HCT116 (cell line): ENCODE measurements at regions not wholly inside any gene's neighbourhood (a gene's known extent, or its start where the extent isn't known, plus 50 kb on each side); places are given as distances from the start of the nearest gene placed in this dataset.

Source experiments
- ATAC-seq: fragments of 200-7000 bp; cut with Tn5 transposase; 2 replicates; pipeline ENCODE4 v1.9.1; 2020; ENCODE audit warnings: mild to moderate bottlenecking, moderate library complexity
- BruUV-seq: library from RNA; stranded (reverse); fragments of 400-500 nt; replicated peaks from 2 replicates; lab custom pipeline; 2021; lab: Mats Ljungman, UMichigan
- CTCF ChIA-PET: fragments of 300-600 bp; sonication (Branson Sonifier 250); formaldehyde crosslinking; loops from one replicate; lab custom pipeline; 2021; ENCODE audit warnings: antibody characterized with exemption; lab: Charles Lee
- POLR2A ChIA-PET: fragments of 300-600, 350-600 bp; sonication (Branson Sonifier 250); formaldehyde crosslinking; loops from one replicate; lab custom pipeline; 2021; ENCODE audit warnings: antibody characterized with exemption; lab: Charles Lee
- RAD21 ChIA-PET, 2 experiments: fragments of 300-600 bp; sonication (Branson Sonifier 250); formaldehyde crosslinking; loops; one replicate each; lab custom pipeline; 2023; ENCODE audit warnings: low total read pairs in 2 of 2; ENCODE audit not compliant: uncharacterized antibody in 2 of 2, unreplicated experiment in 2 of 2, low non-redundant PET in 1 of 2; lab: Charles Lee
- DNase-seq: peaks from one replicate; pipeline ENCODE4 v3.0.0-alpha.2; 2010; ENCODE audit warnings: low read depth, low spot score
- H2AFZ ChIP-seq: fragments of 200-600 bp; shearing (Covaris generic), sonication (generic); 2 replicates; pipeline ENCODE4 v1.6.1; 2017; ENCODE audit warnings: low read depth, mixed run types, mixed read lengths, antibody characterized with exemption, low read length; ENCODE audit not compliant: poor library complexity, severe bottlenecking
- H3K27ac ChIP-seq: 2 replicates; pipeline ENCODE4 v1.5.1; 2012; ENCODE audit warnings: low read depth, low read length
- H3K27me3 ChIP-seq: fragments of 200-600 bp; sonication (generic); 2 replicates; pipeline ENCODE4 v1.6.1; 2016; ENCODE audit warnings: mixed run types, low read length, mixed read lengths; ENCODE audit not compliant: insufficient read depth
- H3K36me3 ChIP-seq, 2 experiments: fragments of 200-500 bp in 1 of 2; fragments of 200-600 bp in 1 of 2; sonication (Bioruptor generic) in 1 of 2; sonication (generic) in 1 of 2; 2 replicates each; pipeline versions ENCODE4 v1.5.1 to v1.6.1; 2014 to 2016; ENCODE audit warnings: low read length in 2 of 2, inconsistent platforms in 1 of 2, mixed read lengths in 1 of 2, mixed run types in 1 of 2; ENCODE audit not compliant: insufficient read depth in 2 of 2, control insufficient read depth in 1 of 2
- H3K4me1 ChIP-seq, 2 experiments: fragments of 200-600 bp in 1 of 2; sonication (generic) in 1 of 2; 2 replicates each; pipeline versions ENCODE4 v1.5.1 to v1.6.1; 2012 to 2017; ENCODE audit warnings: low read length in 2 of 2, inconsistent platforms in 1 of 2, mild to moderate bottlenecking in 1 of 2, mixed read lengths in 1 of 2, mixed run types in 1 of 2, moderate library complexity in 1 of 2; ENCODE audit not compliant: insufficient read depth in 2 of 2, control insufficient read depth in 1 of 2
- H3K4me2 ChIP-seq: fragments of 200-600 bp; sonication (generic); 2 replicates; pipeline ENCODE4 v1.6.1; 2017; ENCODE audit warnings: mixed run types, low read length, mixed read lengths
- H3K4me3 ChIP-seq, 2 experiments: fragments of 200-600 bp in 1 of 2; sonication (generic) in 1 of 2; replicated peaks in 1 of 2; 2 replicates each; pipeline ENCODE4 v1.5.1; 2011 to 2016; ENCODE audit warnings: low read length in 2 of 2, control low read depth in 1 of 2, low read depth in 1 of 2, mild to moderate bottlenecking in 1 of 2, mixed read lengths in 1 of 2, mixed run types in 1 of 2
- H3K79me2 ChIP-seq: fragments of 200-600 bp; sonication (generic); 2 replicates; pipeline ENCODE4 v1.6.1; 2017; ENCODE audit warnings: mild to moderate bottlenecking, mixed run types, low read length, moderate library complexity, mixed read lengths; ENCODE audit not compliant: insufficient read depth
- H3K9ac ChIP-seq: fragments of 200-600 bp; sonication (generic); 2 replicates; pipeline ENCODE4 v1.6.1; 2016; ENCODE audit warnings: low read length, mixed read lengths
- H3K9me2 ChIP-seq: fragments of 200-600 bp; sonication (generic), shearing (Covaris generic); 2 replicates; pipeline ENCODE4 v1.6.1; 2017; ENCODE audit warnings: mixed run types, mild to moderate bottlenecking, moderate library complexity; ENCODE audit not compliant: insufficient read depth
- H3K9me3 ChIP-seq, 2 experiments: fragments of 200-500 bp in 1 of 2; fragments of 200-600 bp in 1 of 2; sonication (Bioruptor generic) in 1 of 2; sonication (generic) in 1 of 2; 2 replicates each; pipeline ENCODE4 v1.6.1; 2014 to 2017; ENCODE audit warnings: low read length in 2 of 2, mixed read lengths in 2 of 2, inconsistent platforms in 1 of 2, low read depth in 1 of 2, mild to moderate bottlenecking in 1 of 2, mixed run types in 1 of 2, moderate library complexity in 1 of 2; ENCODE audit not compliant: control insufficient read depth in 1 of 2, insufficient read depth in 1 of 2
- H4K20me1 ChIP-seq: fragments of 200-600 bp; sonication (generic), shearing (Covaris generic); 2 replicates; pipeline ENCODE4 v1.6.1; 2017; ENCODE audit warnings: mixed run types, mild to moderate bottlenecking, moderate library complexity; ENCODE audit not compliant: insufficient read depth
- CBX3 ChIP-seq: IDR thresholded peaks from 2 replicates; pipeline ENCODE4 v1.6.1; 2012; ENCODE audit warnings: low read depth
- CEBPB ChIP-seq: IDR thresholded peaks from 2 replicates; pipeline ENCODE4 v1.6.1; 2012; ENCODE audit warnings: low read depth
- CTCF ChIP-seq, 3 experiments: fragments of 200-600 bp in 1 of 3; sonication (generic) in 1 of 3; IDR thresholded peaks in 2 of 3; conservative IDR thresholded peaks in 1 of 3; 2 replicates each; pipeline ENCODE4 v1.5.1; 2012 to 2017; ENCODE audit warnings: low read depth in 2 of 3, low read length in 2 of 3, antibody characterized with exemption in 1 of 3, borderline replicate concordance in 1 of 3, control low read depth in 1 of 3, mild to moderate bottlenecking in 1 of 3, mixed read lengths in 1 of 3, mixed run types in 1 of 3, moderate library complexity in 1 of 3; ENCODE audit not compliant: insufficient read depth in 1 of 3
- EGR1 ChIP-seq: IDR thresholded peaks from 2 replicates; pipeline ENCODE4 v1.6.1; 2012; ENCODE audit warnings: low read depth
- FOSL1 ChIP-seq: IDR thresholded peaks from 2 replicates; pipeline ENCODE4 v1.6.1; 2012; ENCODE audit warnings: low read depth
- MAX ChIP-seq: IDR thresholded peaks from 2 replicates; pipeline ENCODE4 v1.6.1; 2012
- POLR2A ChIP-seq: IDR thresholded peaks from 2 replicates; pipeline ENCODE4 v1.7.0; 2011; ENCODE audit warnings: borderline replicate concordance; ENCODE audit not compliant: insufficient read depth, insufficient read length; ENCODE audit errors: extremely low read depth
- POLR2AphosphoS5 ChIP-seq: IDR thresholded peaks from 2 replicates; pipeline ENCODE4 v1.6.1; 2011; ENCODE audit warnings: mild to moderate bottlenecking, low read depth, low read length, moderate library complexity
- SRF ChIP-seq: IDR thresholded peaks from 2 replicates; pipeline ENCODE4 v1.6.1; 2012; ENCODE audit warnings: low read depth
- TCF7L2 ChIP-seq: IDR thresholded peaks from 2 replicates; pipeline ENCODE4 v1.7.0; 2011; ENCODE audit warnings: borderline replicate concordance, inconsistent platforms; ENCODE audit not compliant: insufficient read depth, insufficient read length; ENCODE audit errors: extremely low read depth
- YY1 ChIP-seq: IDR thresholded peaks from 2 replicates; pipeline ENCODE4 v1.6.1; 2011; ENCODE audit warnings: low read length, low read depth, moderate library complexity, mild to moderate bottlenecking; ENCODE audit not compliant: insufficient replicate concordance; ENCODE audit errors: extremely low read depth
- ZBTB33 ChIP-seq: IDR thresholded peaks from 2 replicates; pipeline ENCODE4 v1.6.1; 2011; ENCODE audit warnings: mild to moderate bottlenecking, low read length, moderate library complexity; ENCODE audit not compliant: insufficient replicate concordance; ENCODE audit errors: extremely low read depth
- ZFX ChIP-seq: fragments of 450-650 bp; IDR thresholded peaks from 2 replicates; pipeline ENCODE4 v1.6.1; 2017
- ZNF274 ChIP-seq: fragments of 200-500 bp; sonication (Bioruptor generic); IDR thresholded peaks from 2 replicates; pipeline ENCODE4 v1.6.1; 2014; ENCODE audit warnings: mild to moderate bottlenecking, low read depth, low read length, inconsistent platforms
- intact Hi-C: fragments of 100-400 bp; cut with micrococcal nuclease; formaldehyde crosslinking; loops from 2 replicates; pipeline ENCODE4 v1.10.0; 2022

- BruUV-seq: no TSS peak
- ChIA-PET RAD21 (no interaction called here), POLR2A (no interaction called here)
Observed at GRCh38 chr10:131731780-131732630, 168.8 kb upstream of the PPP2R2D start.

GRCh38 chr10:131732631-131733127 is 168.1 kb upstream of the PPP2R2D start:
- ChIA-PET CTCF (no interaction called here), POLR2A (no interaction called here), RAD21 (no interaction called here)
- Histone ChIP-seq H3K4me3 (no peak overlapping the region), H3K4me2 (no peak overlapping the region), H3K27ac (no peak overlapping the region), H3K27me3 (no peaks in the 10 kb centered on the region), H4K20me1 (no peaks in the 10 kb centered on the region), H3K9me3 (no peaks in the 10 kb centered on the region), H3K9me2 (no peaks in the 10 kb centered on the region), H3K36me3 (no peaks in the 10 kb centered on the region), H3K4me1 (no peaks in the 10 kb centered on the region), H3K9ac (no peak overlapping the region), H2AFZ (no peak overlapping the region), H3K79me2 (no peaks in the 10 kb centered on the region)
- ATAC-seq (peak; percentile 52; the same call in 1 of the 2 replicates), DNase-seq (no peak)
- TF ChIP-seq ZBTB33: no peak
- no peak for TF ChIP-seq YY1
- TF ChIP-seq ZNF274: no peak
- TF ChIP-seq CBX3: no peak
- TF ChIP-seq EGR1: no peak
- TF ChIP-seq CTCF (IDR thresholded peaks at IDR 0.05 in 2 of 3, conservative IDR thresholded peaks at IDR 0.05 in 1 of 3; ENCODE audit: borderline replicate concordance in 1 of 3, insufficient read depth in 1 of 3, low read depth in 2 of 3, low read length in 2 of 3): no peak
- TF ChIP-seq CEBPB: no peak
- TF ChIP-seq ZFX: no peak
- BruUV-seq: no TSS peak
- intact Hi-C loops: no loop called here

More at GRCh38 chr10:131731780-131732630, 168.8 kb upstream of the PPP2R2D start:
- Histone ChIP-seq H3K4me1 (no peaks in the 10 kb centered on the region), H3K4me3 (no peak overlapping the region), H3K9me2 (no peaks in the 10 kb centered on the region), H3K79me2 (no peaks in the 10 kb centered on the region), H3K9ac (no peak overlapping the region), H3K27ac (no peak overlapping the region), H3K9me3 (no peaks in the 10 kb centered on the region), H2AFZ (no peak overlapping the region), H3K36me3 (no peaks in the 10 kb centered on the region), H4K20me1 (no peaks in the 10 kb centered on the region), H3K27me3 (no peaks in the 10 kb centered on the region), H3K4me2 (no peak overlapping the region)
- intact Hi-C loops: no loop called here
- CTCF ChIA-PET: no interaction called here
- TF ChIP-seq ZNF274: no peak
- TF ChIP-seq ZFX: no peak
- no peak for TF ChIP-seq POLR2AphosphoS5
- TF ChIP-seq MAX: no peak
- no peak for TF ChIP-seq FOSL1
- TF ChIP-seq SRF: no peak
- TF ChIP-seq TCF7L2: no peak
- no peak for TF ChIP-seq CBX3
- TF ChIP-seq POLR2A: no peak
- DNase-seq (no peak), ATAC-seq (no peak)
